GM12874 (cell line): ENCODE measurements at regions not wholly inside any gene's neighbourhood (a gene's known extent, or its start where the extent isn't known, plus 50 kb on each side); places are given as distances from the start of the nearest gene placed in this dataset.

Experiments
- CTCF ChIP-seq: IDR thresholded peaks from 2 replicates; pipeline ENCODE4 v1.5.1; 2011; ENCODE audit warnings: low read depth, mild to moderate bottlenecking, control low read depth, low read length, moderate library complexity; ENCODE audit not compliant: insufficient read depth

DNA sequence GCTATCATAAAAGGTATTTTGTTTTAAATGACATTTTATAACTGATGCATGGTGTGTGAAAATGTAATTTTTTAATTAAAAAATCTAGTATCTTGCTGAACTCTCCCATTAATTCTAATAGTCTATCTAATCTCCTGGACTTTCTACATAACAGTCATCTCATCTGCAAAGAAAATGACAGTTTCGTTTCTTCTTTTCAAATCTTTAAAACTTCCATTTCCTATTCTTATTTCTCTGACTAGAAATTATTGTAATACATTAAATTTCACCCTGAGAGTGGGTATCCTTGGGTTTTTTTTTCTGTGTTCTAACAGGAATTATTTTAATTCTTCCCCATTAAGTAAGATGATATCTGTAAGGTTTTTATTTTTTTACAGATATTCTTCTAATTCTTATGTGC lies 120.1 kb downstream of the KCNF1 start:
- TF ChIP-seq CTCF, result no peak

GRCh38 chr2:11032396-11032795 lies 120.7 kb downstream of the KCNF1 start:
- TF ChIP-seq CTCF, result no peak

- TF ChIP-seq CTCF, result no peak
Observed at GRCh38 chr2:11033114-11033513, 121.4 kb downstream of the KCNF1 start.

DNA sequence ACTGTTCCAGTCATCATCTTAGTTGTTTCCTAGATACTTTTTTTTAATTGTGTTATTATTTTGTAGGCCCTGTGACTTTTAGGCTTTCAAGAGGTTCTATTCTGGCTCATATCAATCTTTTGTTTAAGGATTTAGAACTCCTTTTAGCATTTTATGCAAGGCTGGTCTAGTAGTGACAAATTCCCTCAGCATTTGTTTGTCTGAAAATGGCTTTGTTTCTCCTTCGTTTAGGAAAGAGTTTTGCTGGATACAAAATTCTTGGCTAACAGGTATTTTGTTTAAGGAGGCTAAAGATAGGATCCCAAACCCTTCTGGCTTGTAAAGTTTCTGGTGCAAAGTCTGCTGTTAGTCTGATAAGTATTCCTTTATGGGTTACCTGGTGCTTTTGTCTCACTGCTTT lies 116.6 kb upstream of the SLC66A3 start:
- TF ChIP-seq CTCF, result no peak

- no peak for TF ChIP-seq CTCF
Observed at GRCh38 chr2:11040992-11041391, 114.3 kb upstream of the SLC66A3 start.

- TF ChIP-seq CTCF, result no peak
Observed at GRCh38 chr2:11042841-11043240, 112.4 kb upstream of the SLC66A3 start.

DNA sequence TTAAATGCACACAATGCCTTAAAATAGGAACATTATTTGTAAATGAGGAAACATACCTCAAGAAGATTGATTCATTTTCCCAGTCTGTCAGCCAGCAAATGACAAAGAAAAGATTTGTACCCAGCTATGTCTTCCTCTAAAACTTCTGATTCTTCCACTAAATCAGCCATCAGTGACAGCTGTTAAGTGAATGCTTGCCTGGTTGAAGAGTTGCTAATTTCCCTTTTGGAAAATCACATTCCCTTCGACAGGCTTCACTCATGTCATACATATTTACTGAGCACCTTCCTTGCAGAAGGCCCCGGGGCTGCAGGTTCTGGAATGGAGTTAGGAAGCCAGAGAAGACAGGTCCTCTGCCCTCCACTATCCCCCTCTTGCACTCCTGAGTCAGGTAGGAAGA lies 112.0 kb upstream of the SLC66A3 start:
- TF ChIP-seq CTCF, result no peak

- TF ChIP-seq CTCF, result no peak
Observed at GRCh38 chr2:11044201-11044600, 111.1 kb upstream of the SLC66A3 start.
